Endothelial cell of umbilical vein (primary cell): ENCODE measurements at regions not wholly inside any gene's neighbourhood (a gene's known extent, or its start where the extent isn't known, plus 50 kb on each side); places are given as distances from the start of the nearest gene placed in this dataset.

ENCODE experiments used
- BruUV-seq: library from RNA; stranded (reverse); fragments of 400-500 nt; replicated peaks from 2 replicates; lab custom pipeline; 2021; lab: Mats Ljungman, UMichigan
- CTCF ChIA-PET: fragments of 300-600, 350-600 bp; sonication (Branson Sonifier 250); formaldehyde crosslinking; loops from one replicate; lab custom pipeline; 2021; ENCODE audit warnings: antibody characterized with exemption, inconsistent platforms; lab: Charles Lee
- POLR2A ChIA-PET: fragments of 300-600, 350-600 bp; sonication (Branson Sonifier 250); formaldehyde crosslinking; loops from one replicate; lab custom pipeline; 2021; ENCODE audit warnings: antibody characterized with exemption, inconsistent platforms; lab: Charles Lee
- DNase-seq: peaks from one replicate; pipeline ENCODE4 v3.0.0-alpha.2; 2011; ENCODE audit warnings: low read depth, low spot score
- FAIRE-seq: peaks from 2 replicates; lab custom pipeline; 2011; peaks lifted over from hg19 to GRCh38; lab: Jason Lieb, UNC
- H2AFZ ChIP-seq: 2 replicates; pipeline ENCODE4 v1.6.0; 2012; ENCODE audit warnings: low read depth, low read length, control low read depth, inconsistent platforms
- H3K27ac ChIP-seq: 2 replicates; pipeline ENCODE4 v1.5.1; 2011; ENCODE audit warnings: low read depth, mild to moderate bottlenecking, control low read depth, low read length, moderate library complexity; ENCODE audit not compliant: insufficient read depth
- H3K27me3 ChIP-seq, 2 experiments: 2 replicates each; pipeline versions ENCODE4 v1.6.0 to v1.6.1; 2011; ENCODE audit warnings: low read length in 2 of 2, mixed read lengths in 1 of 2; ENCODE audit not compliant: control insufficient read depth in 2 of 2, insufficient read depth in 2 of 2
- H3K36me3 ChIP-seq, 2 experiments: 2 replicates in 1 of 2; 3 replicates in 1 of 2; pipeline ENCODE4 v1.5.1; 2011; ENCODE audit warnings: low read length in 2 of 2, mild to moderate bottlenecking in 1 of 2, moderate library complexity in 1 of 2; ENCODE audit not compliant: control insufficient read depth in 2 of 2, insufficient read depth in 2 of 2; ENCODE audit errors: extremely low read depth in 1 of 2
- H3K4me1 ChIP-seq: 3 replicates; pipeline ENCODE4 v1.5.1; 2011; ENCODE audit warnings: mild to moderate bottlenecking, low read length; ENCODE audit not compliant: control insufficient read depth, insufficient read depth; ENCODE audit errors: extremely low read depth
- H3K4me2 ChIP-seq: 2 replicates; pipeline ENCODE4 v1.6.1; 2011; ENCODE audit warnings: low read length, control low read depth, mixed read lengths; ENCODE audit not compliant: insufficient read depth
- H3K4me3 ChIP-seq, 3 experiments: fragments of 200-600 bp in 1 of 3; sonication (generic), shearing (Covaris generic) in 1 of 3; replicated peaks in 1 of 3; 2 replicates each; pipeline ENCODE4 v1.5.1; 2011 to 2016; ENCODE audit warnings: control low read depth in 3 of 3, low read length in 3 of 3, mild to moderate bottlenecking in 2 of 3, inconsistent platforms in 1 of 3, low read depth in 1 of 3, moderate library complexity in 1 of 3; ENCODE audit not compliant: insufficient read depth in 1 of 3
- H3K79me2 ChIP-seq: 2 replicates; pipeline ENCODE4 v1.6.0; 2012; ENCODE audit warnings: low read length, inconsistent platforms; ENCODE audit not compliant: control insufficient read depth, insufficient read depth
- H3K9ac ChIP-seq: replicated peaks from 2 replicates; pipeline ENCODE3; 2011; ENCODE audit warnings: low read length, control low read depth; ENCODE audit not compliant: insufficient read depth; ENCODE audit errors: extremely low read depth
- H3K9me1 ChIP-seq: replicated peaks from 3 replicates; pipeline ENCODE4 v1.6.0; 2011; ENCODE audit warnings: mild to moderate bottlenecking, low read length; ENCODE audit not compliant: control insufficient read depth, insufficient read depth; ENCODE audit errors: extremely low read depth
- H3K9me3 ChIP-seq: replicated peaks from 2 replicates; pipeline ENCODE4 v1.5.1; 2012; ENCODE audit warnings: low read length, inconsistent platforms; ENCODE audit not compliant: control insufficient read depth, insufficient read depth
- H4K20me1 ChIP-seq: replicated peaks from 2 replicates; pipeline ENCODE3; 2011; ENCODE audit warnings: mild to moderate bottlenecking, low read length; ENCODE audit not compliant: control insufficient read depth, insufficient read depth; ENCODE audit errors: extremely low read depth
- CTCF ChIP-seq, 2 donors: IDR thresholded peaks; 1 replicate in 1 of 2; 2 replicates in 1 of 2; pipeline ENCODE4 v1.5.1; 2011; ENCODE audit warnings: low read length in 2 of 2, mild to moderate bottlenecking in 2 of 2, moderate library complexity in 2 of 2, control low read depth in 1 of 2, inconsistent platforms in 1 of 2, low read depth in 1 of 2; ENCODE audit not compliant: insufficient read depth in 1 of 2; ENCODE audit errors: extremely low read depth in 1 of 2
- EZH2 ChIP-seq: IDR thresholded peaks from 2 replicates; pipeline ENCODE4 v1.6.1; 2012; ENCODE audit warnings: borderline replicate concordance, low read depth, mild to moderate bottlenecking, moderate library complexity, low read length, inconsistent platforms; ENCODE audit not compliant: severe bottlenecking
- FOS ChIP-seq: IDR thresholded peaks from 2 replicates; pipeline ENCODE4 v1.6.1; 2011; ENCODE audit warnings: mild to moderate bottlenecking, low read length, moderate library complexity, borderline replicate concordance; ENCODE audit not compliant: insufficient read depth
- GATA2 ChIP-seq: IDR thresholded peaks from 2 replicates; pipeline ENCODE4 v1.7.0; 2011; ENCODE audit warnings: low read depth, mild to moderate bottlenecking, moderate library complexity, mixed read lengths, low read length; ENCODE audit not compliant: insufficient read length, insufficient read depth
- JUN ChIP-seq: IDR thresholded peaks from 2 replicates; pipeline ENCODE4 v1.6.1; 2011; ENCODE audit warnings: borderline replicate concordance, low read depth; ENCODE audit not compliant: insufficient read length, insufficient read depth
- MAX ChIP-seq: IDR thresholded peaks from 2 replicates; pipeline ENCODE4 v1.6.1; 2011; ENCODE audit not compliant: insufficient read depth, insufficient read length
- MYC ChIP-seq: IDR thresholded peaks from one replicate; pipeline ENCODE4 v1.6.1; 2011; ENCODE audit warnings: mild to moderate bottlenecking, low read depth, low read length
- POLR2A ChIP-seq: IDR thresholded peaks from 2 replicates; pipeline ENCODE4 v1.6.1; 2012; ENCODE audit warnings: low read depth, mild to moderate bottlenecking, control low read depth, low read length
- POLR2AphosphoS5 ChIP-seq: IDR thresholded peaks from 2 replicates; pipeline ENCODE4 v1.6.1; 2012; ENCODE audit warnings: low read depth, mild to moderate bottlenecking, control low read depth, low read length, moderate library complexity; ENCODE audit not compliant: insufficient read depth
- dilution Hi-C: fragments of 300-500 bp; cut with MboI; formaldehyde crosslinking; loops from one replicate; pipeline ENCODE4 v1.15.0; 2019; ENCODE audit warnings: low sequenced_read_pairs; ENCODE audit not compliant: extremely low pct_ligation_motif_present
- intact Hi-C: fragments of 100-400 bp; cut with micrococcal nuclease; formaldehyde crosslinking; loops from one replicate; pipeline ENCODE4 v1.10.0; 2022

GRCh38 chr15:62691008-62691407 lies 351.5 kb upstream of the TPM1 start:
- Histone ChIP-seq H3K9me3 (no peaks in the 10 kb centered on the region), H3K27me3 (no peaks in the 10 kb centered on the region), H3K27ac (no peak overlapping the region), H4K20me1 (no peaks in the 10 kb centered on the region), H3K4me2 (no peak overlapping the region), H3K9ac (no peak overlapping the region), H3K9me1 (no peaks in the 10 kb centered on the region), H3K36me3 (no peaks in the 10 kb centered on the region), H3K79me2 (no peaks in the 10 kb centered on the region), H3K4me1 (no peaks in the 10 kb centered on the region), H3K4me3 (no peak overlapping the region), H2AFZ (no peak overlapping the region)
- intact Hi-C loops = no loop called here
- ChIA-PET CTCF (no interaction called here), POLR2A (no interaction called here)
- dilution Hi-C loops = no loop called here
- FAIRE-seq (no peak), DNase-seq (no peak)
- no TSS peak for BruUV-seq
- TF ChIP-seq GATA2 = no peak
- TF ChIP-seq MAX = no peak
- no peak for TF ChIP-seq FOS
- TF ChIP-seq JUN = no peak
- TF ChIP-seq POLR2A = no peak
- no peak for TF ChIP-seq POLR2AphosphoS5
- no peak for TF ChIP-seq MYC
- TF ChIP-seq CTCF (IDR thresholded peaks at IDR 0.05; ENCODE audit: extremely low read depth in 1 of 2, insufficient read depth in 1 of 2, low read depth in 1 of 2, low read length in 2 of 2) = no peak
- no peak for TF ChIP-seq EZH2
